AG04450 (cell line): ENCODE measurements at regions not wholly inside any gene's neighbourhood (a gene's known extent, or its start where the extent isn't known, plus 50 kb on each side); places are given as distances from the start of the nearest gene placed in this dataset.

Experiments used
- CTCF ChIA-PET: fragments of 300-600, 350-600 bp; formaldehyde crosslinking; extraction: SDS; loops from one replicate; lab custom pipeline; 2022; ENCODE audit warnings: antibody characterized with exemption, inconsistent platforms; lab: Charles Lee
- POLR2A ChIA-PET: fragments of 350-600 bp; formaldehyde crosslinking; extraction: SDS; loops from one replicate; lab custom pipeline; 2021; ENCODE audit warnings: antibody characterized with exemption, inconsistent platforms; lab: Yijun Ruan, JAX
- DNase-seq: peaks from one replicate; pipeline ENCODE4 v3.0.0-alpha.2; 2011; ENCODE audit warnings: low read depth, low spot score
- H3K27ac ChIP-seq: one replicate; pipeline ENCODE4 v1.5.1; 2012; ENCODE audit warnings: low read depth, low read length, control low read depth
- H3K27me3 ChIP-seq: one replicate; pipeline ENCODE4 v1.6.0; 2012; ENCODE audit warnings: low read length; ENCODE audit not compliant: control insufficient read depth, insufficient read depth
- H3K4me3 ChIP-seq: 2 replicates; pipeline ENCODE4 v1.5.1; 2011; ENCODE audit warnings: mild to moderate bottlenecking, low read depth, low read length, control low read depth
- H3K9me3 ChIP-seq: 2 replicates; pipeline ENCODE4 v1.5.1; 2012; ENCODE audit warnings: low read length; ENCODE audit not compliant: control insufficient read depth, insufficient read depth
- TF ChIP-seq, protein P1 (sequence below): IDR thresholded peaks from 2 replicates; pipeline ENCODE4 v1.5.1; 2011; ENCODE audit warnings: low read depth, low read length, control low read depth, inconsistent platforms

DNA sequence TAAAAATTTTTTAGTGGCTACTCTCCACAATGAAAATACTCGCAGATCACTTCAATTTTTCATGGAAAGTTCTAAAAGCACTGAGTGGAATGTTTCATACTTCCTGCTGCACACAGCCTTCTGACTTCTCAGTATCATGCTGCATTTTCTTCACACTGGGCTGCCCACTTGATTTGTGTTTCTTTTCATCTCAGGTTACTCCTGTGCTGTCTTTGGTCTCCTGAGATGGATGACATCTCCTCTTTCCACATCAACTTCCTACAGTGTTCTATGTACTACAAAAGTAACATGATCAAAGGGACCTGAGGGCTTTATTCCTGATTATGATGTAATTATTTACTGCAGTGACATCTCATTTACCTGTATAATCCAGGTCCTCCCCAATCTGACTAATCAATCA, 927.7 kb downstream of the ROBO2 start:
- ChIA-PET POLR2A (no interaction called here), CTCF (interaction anchor here (0.6 kb wide), 1 partner anchor 1041 kb away, joined by 3 read pairs; no protein-coding TSS in a partner anchor)
- no peak for DNase-seq
- no peaks in the 10 kb centered on the region for H3K9me3 ChIP-seq
- H3K4me3 ChIP-seq = no peak overlapping the region
- no peak overlapping the region for H3K27ac ChIP-seq
- no peaks in the 10 kb centered on the region for H3K27me3 ChIP-seq
- TF ChIP-seq, protein P1, sequence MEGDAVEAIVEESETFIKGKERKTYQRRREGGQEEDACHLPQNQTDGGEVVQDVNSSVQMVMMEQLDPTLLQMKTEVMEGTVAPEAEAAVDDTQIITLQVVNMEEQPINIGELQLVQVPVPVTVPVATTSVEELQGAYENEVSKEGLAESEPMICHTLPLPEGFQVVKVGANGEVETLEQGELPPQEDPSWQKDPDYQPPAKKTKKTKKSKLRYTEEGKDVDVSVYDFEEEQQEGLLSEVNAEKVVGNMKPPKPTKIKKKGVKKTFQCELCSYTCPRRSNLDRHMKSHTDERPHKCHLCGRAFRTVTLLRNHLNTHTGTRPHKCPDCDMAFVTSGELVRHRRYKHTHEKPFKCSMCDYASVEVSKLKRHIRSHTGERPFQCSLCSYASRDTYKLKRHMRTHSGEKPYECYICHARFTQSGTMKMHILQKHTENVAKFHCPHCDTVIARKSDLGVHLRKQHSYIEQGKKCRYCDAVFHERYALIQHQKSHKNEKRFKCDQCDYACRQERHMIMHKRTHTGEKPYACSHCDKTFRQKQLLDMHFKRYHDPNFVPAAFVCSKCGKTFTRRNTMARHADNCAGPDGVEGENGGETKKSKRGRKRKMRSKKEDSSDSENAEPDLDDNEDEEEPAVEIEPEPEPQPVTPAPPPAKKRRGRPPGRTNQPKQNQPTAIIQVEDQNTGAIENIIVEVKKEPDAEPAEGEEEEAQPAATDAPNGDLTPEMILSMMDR = no peak

DNA sequence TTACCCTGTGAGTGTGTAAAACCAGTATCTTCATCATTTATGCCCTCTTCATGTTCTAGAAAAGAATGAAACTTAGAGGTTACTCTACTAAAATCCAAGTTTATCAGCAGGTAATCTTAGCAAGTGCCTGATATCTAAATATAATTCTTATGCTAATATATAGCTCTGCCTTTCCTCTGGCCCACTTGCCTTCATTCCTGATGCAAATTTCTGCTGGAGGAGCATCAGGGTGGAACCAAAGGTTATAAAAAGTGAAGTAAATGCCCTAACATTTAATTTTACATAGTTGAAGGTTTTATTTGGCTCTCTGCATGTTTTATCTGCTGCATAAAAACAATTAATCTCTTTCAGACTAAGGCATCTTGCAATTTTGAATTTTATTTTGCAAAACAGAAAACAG, 936.2 kb downstream of the ROBO2 start:
- H3K27ac ChIP-seq = no peak overlapping the region
- TF ChIP-seq, protein P1 = no peak
- ChIA-PET POLR2A (no interaction called here), CTCF (no interaction called here)
- no peak overlapping the region for H3K4me3 ChIP-seq
- no peak for DNase-seq
- H3K9me3 ChIP-seq = no peaks in the 10 kb centered on the region
- no peaks in the 10 kb centered on the region for H3K27me3 ChIP-seq

DNA sequence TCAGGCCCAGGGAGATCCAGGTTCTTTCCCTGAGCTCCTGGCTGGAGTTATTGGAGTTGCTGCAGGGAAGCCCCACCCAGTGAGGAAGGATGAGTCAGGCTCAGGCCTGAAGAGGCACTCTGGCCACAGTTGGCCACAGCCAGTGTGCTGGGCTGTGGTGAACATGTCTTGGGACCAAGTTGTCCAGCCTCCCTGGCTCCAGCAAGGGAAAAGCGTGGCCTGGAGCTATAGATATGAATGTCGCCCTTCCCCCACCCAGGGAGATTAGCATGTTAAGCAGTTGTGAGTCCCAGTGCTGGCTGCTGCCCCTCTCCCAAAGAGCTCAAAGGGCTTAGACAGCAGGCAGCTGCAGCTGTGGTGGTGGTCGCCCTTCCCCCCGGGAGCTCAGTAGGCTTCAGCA, 963.2 kb downstream of the ROBO2 start:
- no peak overlapping the region for H3K27ac ChIP-seq
- ChIA-PET POLR2A (no interaction called here), CTCF (no interaction called here)
- no peaks in the 10 kb centered on the region for H3K27me3 ChIP-seq
- H3K4me3 ChIP-seq = no peak overlapping the region
- no peak for DNase-seq
- TF ChIP-seq, protein P1 = no peak
- peaks cover 3% of the 10 kb centered on the region; the same call in 1 of the 2 replicates for H3K9me3 ChIP-seq

DNA sequence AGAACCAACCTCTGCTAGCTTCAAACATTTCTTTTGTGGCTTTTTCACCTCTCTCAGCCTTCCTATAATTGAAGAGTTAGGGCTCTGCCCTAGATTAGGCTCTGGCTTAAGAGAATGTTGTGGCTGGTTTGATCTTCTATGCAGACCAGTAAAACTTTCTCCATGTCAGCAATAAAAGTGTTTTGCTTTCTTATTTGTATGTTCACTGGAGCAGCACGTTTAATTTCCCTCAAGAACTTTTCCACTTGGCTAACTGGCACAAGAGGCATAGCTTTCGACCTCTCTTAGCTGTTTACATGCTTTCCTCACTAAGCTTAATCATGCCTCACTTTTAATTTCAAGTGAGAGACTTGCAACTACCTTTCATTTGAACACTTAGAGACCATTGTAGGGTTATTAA, 964.7 kb downstream of the ROBO2 start:
- Histone ChIP-seq H3K27ac (no peak overlapping the region), H3K9me3 (peaks cover 3% of the 10 kb centered on the region; the same call in 1 of the 2 replicates), H3K4me3 (no peak overlapping the region), H3K27me3 (no peaks in the 10 kb centered on the region)
- ChIA-PET POLR2A (no interaction called here), CTCF (no interaction called here)
- TF ChIP-seq, protein P1 = no peak
- no peak for DNase-seq

DNA sequence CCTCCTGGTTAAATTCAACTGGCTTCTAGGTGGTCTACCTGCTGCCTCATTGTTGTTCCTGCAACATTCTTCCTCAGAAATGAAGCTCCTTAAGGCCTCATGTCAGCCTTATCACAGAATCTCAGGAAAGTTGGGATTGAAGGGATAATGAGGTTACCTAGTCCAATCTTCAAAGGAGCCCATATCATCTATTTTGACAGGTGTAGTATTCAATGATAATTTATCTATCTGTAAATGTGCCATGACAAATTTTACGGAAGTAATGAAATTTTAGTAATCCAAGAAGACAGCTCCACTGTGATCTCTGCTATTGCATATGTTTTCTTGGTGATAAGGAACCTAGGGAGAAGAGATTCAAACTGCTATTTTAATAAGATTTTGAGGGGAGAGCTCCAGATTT, 973.8 kb downstream of the ROBO2 start:
- Histone ChIP-seq H3K27me3 (no peaks in the 10 kb centered on the region), H3K27ac (no peak overlapping the region), H3K4me3 (no peak overlapping the region), H3K9me3 (no peaks in the 10 kb centered on the region)
- ChIA-PET POLR2A (no interaction called here), CTCF (interaction anchor here (1.1 kb wide), 1 partner anchor 213 kb away, joined by 3 read pairs; no protein-coding TSS in a partner anchor)
- DNase-seq = no peak
- TF ChIP-seq, protein P1 = no peak
